K562 (cell line): ENCODE measurements at regions not wholly inside any gene's neighbourhood (a gene's known extent, or its start where the extent isn't known, plus 50 kb on each side); places are given as distances from the start of the nearest gene placed in this dataset.

Experiments
- ATAC-seq: fragments of 200-7000 bp; cut with Tn5 transposase; 3 replicates; pipeline ENCODE4 v1.9.1; 2020; ENCODE audit warnings: moderate library complexity
- BruUV-seq: library from RNA; stranded (reverse); fragments of 400-500 nt; replicated peaks from 2 replicates; lab custom pipeline; 2021; lab: Mats Ljungman, UMichigan
- CTCF ChIA-PET: fragments of 300-600 bp; formaldehyde crosslinking; extraction: SDS; loops from one replicate; lab custom pipeline; 2021; ENCODE audit warnings: low intra/inter-chr PET ratio; lab: Yijun Ruan, JAX
- POLR2A ChIA-PET: fragments of 300-600, 350-650 bp; sonication (Branson Sonifier 250); formaldehyde crosslinking; extraction: SDS; loops from one replicate; lab custom pipeline; 2021; ENCODE audit warnings: antibody characterized with exemption, inconsistent platforms; lab: Yijun Ruan, JAX
- DNase-seq, 4 experiments: peaks; one replicate each; pipeline versions ENCODE4 v3.0.0 to v3.0.0-alpha.2; 2011 to 2018; ENCODE audit warnings: low spot score in 3 of 4, mixed read lengths in 3 of 4; ENCODE audit errors: extremely low read depth in 1 of 4
- FAIRE-seq: peaks from 2 replicates; lab custom pipeline; 2011; peaks lifted over from hg19 to GRCh38; lab: Jason Lieb, UNC
- H2AFZ ChIP-seq: 2 replicates; pipeline ENCODE4 v1.6.0; 2011; ENCODE audit warnings: low read depth, low read length, control low read depth, inconsistent platforms
- H3K27ac ChIP-seq: fragments of 200-600 bp; 3 replicates; pipeline ENCODE4 v1.8.0; 2011; ENCODE audit warnings: low read depth, mild to moderate bottlenecking, control low read depth, inconsistent platforms, low read length, moderate library complexity, mixed read lengths; ENCODE audit errors: extremely low read depth
- H3K27me3 ChIP-seq, 2 experiments: fragments of 300-600 bp in 1 of 2; 2 replicates in 1 of 2; 3 replicates in 1 of 2; pipeline versions ENCODE4 v1.6.0 to v1.8.0; 2011; ENCODE audit warnings: inconsistent platforms in 2 of 2, low read length in 2 of 2, mild to moderate bottlenecking in 1 of 2, mixed read lengths in 1 of 2, moderate library complexity in 1 of 2; ENCODE audit not compliant: control insufficient read depth in 2 of 2, insufficient read depth in 2 of 2
- H3K36me3 ChIP-seq: fragments of 300-600 bp; 3 replicates; pipeline ENCODE4 v1.8.0; 2011; ENCODE audit warnings: mild to moderate bottlenecking, low read length, inconsistent platforms; ENCODE audit not compliant: control insufficient read depth, insufficient read depth
- H3K4me1 ChIP-seq, 2 experiments: fragments of 200-600 bp in 1 of 2; replicated peaks in 1 of 2; 2 replicates in 1 of 2; 3 replicates in 1 of 2; pipeline versions ENCODE4 v1.5.1 to v1.8.0; 2011; ENCODE audit warnings: inconsistent platforms in 2 of 2, low read length in 2 of 2, mild to moderate bottlenecking in 1 of 2, mixed read lengths in 1 of 2, moderate library complexity in 1 of 2; ENCODE audit not compliant: control insufficient read depth in 2 of 2, insufficient read depth in 2 of 2
- H3K4me2 ChIP-seq: 2 replicates; pipeline ENCODE4 v1.6.1; 2011; ENCODE audit warnings: low read length, control low read depth, inconsistent platforms, mixed read lengths; ENCODE audit not compliant: insufficient read depth
- H3K4me3 ChIP-seq: fragments of 200-600 bp; sonication (generic), shearing (Covaris generic); 2 replicates; pipeline ENCODE4 v1.5.1; 2016; ENCODE audit warnings: control low read depth, inconsistent platforms
- H3K79me2 ChIP-seq: fragments of 200-600 bp; 3 replicates; pipeline ENCODE4 v1.8.0; 2011; ENCODE audit warnings: low read length, inconsistent platforms; ENCODE audit not compliant: control insufficient read depth, insufficient read depth
- H3K9ac ChIP-seq, 2 experiments: 2 replicates each; pipeline versions ENCODE4 v1.6.0 to v1.6.1; 2011; ENCODE audit warnings: low read depth in 2 of 2, low read length in 2 of 2, control low read depth in 1 of 2, inconsistent platforms in 1 of 2, mild to moderate bottlenecking in 1 of 2, mixed read lengths in 1 of 2; ENCODE audit not compliant: insufficient read depth in 1 of 2
- H3K9me1 ChIP-seq: one replicate; pipeline ENCODE4 v1.6.0; 2011; ENCODE audit warnings: inconsistent platforms, mild to moderate bottlenecking, low read length, moderate library complexity; ENCODE audit not compliant: control insufficient read depth, insufficient read depth
- H3K9me3 ChIP-seq: replicated peaks from 2 replicates; pipeline ENCODE4 v1.5.1; 2011; ENCODE audit warnings: low read depth, low read length, inconsistent platforms; ENCODE audit not compliant: control insufficient read depth, insufficient read depth
- H4K20me1 ChIP-seq: replicated peaks from 2 replicates; pipeline ENCODE4 v1.6.1; 2011; ENCODE audit warnings: low read length, inconsistent platforms, mixed read lengths; ENCODE audit not compliant: control insufficient read depth, insufficient read depth
- DDX20 ChIP-seq: fragments of 450-650 bp; IDR thresholded peaks from 2 replicates; pipeline ENCODE4 v1.6.1; 2016; ENCODE audit warnings: missing genetic modification characterization, low read depth, mild to moderate bottlenecking, missing compliant biosample characterization, moderate library complexity
- EZH2 ChIP-seq: IDR thresholded peaks from 2 replicates; pipeline ENCODE4 v1.6.1; 2012; ENCODE audit warnings: low read depth, mild to moderate bottlenecking, inconsistent platforms, low read length, borderline replicate concordance
- HDAC1 ChIP-seq, 2 experiments: fragments of 450-650 bp; IDR thresholded peaks; 2 replicates each; pipeline ENCODE4 v1.6.1; 2016 to 2017; ENCODE audit warnings: inconsistent platforms in 1 of 2, mild to moderate bottlenecking in 1 of 2, moderate library complexity in 1 of 2
- IFI16 ChIP-seq: fragments of 250-450 bp; sonication (Bioruptor Pico); IDR thresholded peaks from 2 replicates; pipeline ENCODE4 v2.1.2; 2022; ENCODE audit warnings: mild to moderate bottlenecking, inconsistent platforms
- JUN ChIP-seq, 2 experiments: sonication (generic) in 1 of 2; formaldehyde crosslinking in 1 of 2; IDR thresholded peaks; 2 replicates each; pipeline versions ENCODE4 v1.6.1 to v1.8.0; 2012 to 2022; ENCODE audit warnings: borderline replicate concordance in 2 of 2, mild to moderate bottlenecking in 2 of 2, improper control_type of control experiment in 1 of 2, low read depth in 1 of 2, low read length in 1 of 2, missing genetic modification reagents in 1 of 2
- KLF1 ChIP-seq: fragments of 450-650 bp; IDR thresholded peaks from 2 replicates; pipeline ENCODE4 v1.6.1; 2016; ENCODE audit warnings: missing genetic modification characterization, missing compliant biosample characterization
- NBN ChIP-seq: fragments of 450-650 bp; IDR thresholded peaks from 2 replicates; pipeline ENCODE4 v1.6.1; 2016; ENCODE audit warnings: low read depth, mild to moderate bottlenecking
- PREB ChIP-seq: sonication (generic); formaldehyde crosslinking; IDR thresholded peaks from 2 replicates; pipeline ENCODE4 v1.8.1; 2023; ENCODE audit warnings: mild to moderate bottlenecking, missing genetic modification reagents
- ZC3H11A ChIP-seq: IDR thresholded peaks from 2 replicates; pipeline ENCODE4 v1.6.1; 2012; ENCODE audit warnings: low read depth, low read length, improper control_type of control experiment
- ZNF263 ChIP-seq: sonication (generic); formaldehyde crosslinking; IDR thresholded peaks from 2 replicates; pipeline ENCODE4 v1.8.0; 2022; ENCODE audit warnings: mild to moderate bottlenecking, missing genetic modification reagents, borderline replicate concordance
- ZNF780A ChIP-seq: fragments of 250-450 bp; sonication (Bioruptor Pico); IDR thresholded peaks from 2 replicates; pipeline ENCODE4 v1.5.0; 2021; ENCODE audit warnings: mild to moderate bottlenecking
- WGBS: fragments of 100-300 bp; shearing (Covaris generic); methylation state at CpG from one replicate; pipeline ENCODE4 v1.1.6; 2016; ENCODE audit warnings: low coverage, mixed read lengths; ENCODE audit not compliant: insufficient coverage; ENCODE audit errors: missing lambda C conversion rate; 5-methylcytosine and 5-hydroxymethylcytosine counted together
- in situ Hi-C: fragments of 300-500 bp; cut with MboI; formaldehyde crosslinking; loops from 4 replicates; pipeline ENCODE4 v1.15.0; 2018; ENCODE audit warnings: inconsistent platforms, mixed read lengths
- intact Hi-C: fragments of 100-400 bp; cut with micrococcal nuclease; formaldehyde crosslinking; loops from 2 replicates; pipeline ENCODE4 v1.14.2; 2022

DNA sequence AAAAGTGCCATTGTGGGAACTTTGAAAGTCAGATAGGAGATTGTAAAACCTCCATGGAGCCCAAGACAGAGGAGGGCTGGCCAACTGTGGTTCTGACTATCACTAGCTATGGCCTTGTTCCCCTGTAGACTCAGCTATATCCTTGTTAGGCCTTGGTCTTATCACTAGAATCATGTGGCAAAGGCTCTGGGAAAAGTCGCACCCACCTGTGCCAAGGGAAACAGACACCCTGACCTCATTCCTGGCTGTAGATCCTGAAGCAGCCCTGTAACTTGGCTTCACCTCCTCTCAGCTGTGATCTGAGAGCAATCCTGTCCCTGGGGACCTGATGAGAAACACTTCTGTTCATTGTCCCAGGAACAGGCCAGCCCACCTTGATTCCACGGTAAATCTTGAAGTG is 566.2 kb downstream of the TMEM135 start:
- Histone ChIP-seq H3K4me2 (no peak overlapping the region), H3K4me3 (no peak overlapping the region), H3K9me3 (no peaks in the 10 kb centered on the region), H3K27me3 (no peaks in the 10 kb centered on the region), H3K4me1 (no peaks in the 10 kb centered on the region), H2AFZ (no peak overlapping the region), H3K9ac (no peak overlapping the region), H3K9me1 (no peaks in the 10 kb centered on the region), H3K27ac (no peak overlapping the region), H3K79me2 (no peaks in the 10 kb centered on the region), H3K36me3 (no peaks in the 10 kb centered on the region), H4K20me1 (no peaks in the 10 kb centered on the region)
- intact Hi-C loops: no loop called here
- WGBS: 0% methylated on average over 2 of the region's 2 CpGs
- FAIRE-seq (no peak), ATAC-seq (no peak), DNase-seq (no peak)
- ChIA-PET CTCF (no interaction called here), POLR2A (no interaction called here)
- in situ Hi-C loops: no loop called here
- no peak for TF ChIP-seq IFI16 (CRISPR knock-in tag)
- no peak for TF ChIP-seq KLF1 (tag)
- no peak for TF ChIP-seq ZNF780A (CRISPR knock-in tag)
- TF ChIP-seq EZH2: no peak
- TF ChIP-seq ZNF263 (CRISPR knock-in tag): no peak
- no peak for TF ChIP-seq HDAC1 (IDR thresholded peaks at IDR 0.05)
- TF ChIP-seq NBN: no peak
- no peak for TF ChIP-seq JUN (IDR thresholded peaks at IDR 0.05; ENCODE audit: borderline replicate concordance, low read depth, low read length)
- no peak for TF ChIP-seq JUN (CRISPR knock-in tag; IDR thresholded peaks at IDR 0.05; ENCODE audit: borderline replicate concordance)
- no peak for TF ChIP-seq ZC3H11A
- TF ChIP-seq DDX20 (tag): no peak
- no peak for TF ChIP-seq PREB (CRISPR knock-in tag)
- TF ChIP-seq, all 486 proteins: peak for 0
- no TSS peak for BruUV-seq
